ENCODE measurements at regions not wholly inside any gene's neighbourhood (a gene's known extent, or its start where the extent isn't known, plus 50 kb on each side); places are given as distances from the start of the nearest gene placed in this dataset.

- TF ChIP-seq CTCF (IDR thresholded peaks at IDR 0.05), result no peak
- intact Hi-C loops (cut with DNase I), result no loop called here
Measured at GRCh38 chr11:114783805-114784204, 105.5 kb downstream of the NXPE2 start.

GRCh38 chr11:114784216-114784615, 105.9 kb downstream of the NXPE2 start:
- Histone ChIP-seq H3K36me3 (no peaks in the 10 kb centered on the region), H3K27ac (no peak overlapping the region), H3K4me1 (no peaks in the 10 kb centered on the region), H3K27me3 (no peaks in the 10 kb centered on the region), H3K9me3 (no peaks in the 10 kb centered on the region), H3K4me3 (no peak overlapping the region)
- DNase-seq (no peak), ATAC-seq (no peak)
- TF ChIP-seq CTCF (IDR thresholded peaks at IDR 0.05), result no peak
- intact Hi-C loops (cut with DNase I), result no loop called here

More at GRCh38 chr11:114783805-114784204, 105.5 kb downstream of the NXPE2 start:
- Histone ChIP-seq H3K4me1 (no peaks in the 10 kb centered on the region), H3K36me3 (no peaks in the 10 kb centered on the region), H3K27me3 (no peaks in the 10 kb centered on the region), H3K9me3 (no peaks in the 10 kb centered on the region), H3K4me3 (no peak overlapping the region), H3K27ac (no peak overlapping the region)
- ATAC-seq (no peak), DNase-seq (no peak)

- DNase-seq (no peak), ATAC-seq (no peak)
- no peaks in the 10 kb centered on the region for H3K9me3 ChIP-seq
- no peaks in the 10 kb centered on the region for H3K36me3 ChIP-seq
- intact Hi-C loops (cut with DNase I), result no loop called here
- H3K27me3 ChIP-seq, result no peaks in the 10 kb centered on the region
- H3K27ac ChIP-seq, result no peak overlapping the region
- no peaks in the 10 kb centered on the region for H3K4me1 ChIP-seq
- TF ChIP-seq CTCF (IDR thresholded peaks at IDR 0.05), result no peak
- H3K4me3 ChIP-seq, result no peak overlapping the region
Measured at GRCh38 chr11:114784891-114785290, 106.6 kb downstream of the NXPE2 start.

GRCh38 chr11:114785820-114786219, 107.5 kb downstream of the NXPE2 start:
- TF ChIP-seq CTCF (IDR thresholded peaks at IDR 0.05), result no peak
- no peaks in the 10 kb centered on the region for H3K36me3 ChIP-seq
- H3K4me3 ChIP-seq, result no peak overlapping the region
- no peaks in the 10 kb centered on the region for H3K9me3 ChIP-seq
- DNase-seq, result no peak
- H3K4me1 ChIP-seq, result no peaks in the 10 kb centered on the region
- no peak overlapping the region for H3K27ac ChIP-seq
- no peaks in the 10 kb centered on the region for H3K27me3 ChIP-seq
- no peak for ATAC-seq
- intact Hi-C loops (cut with DNase I), result no loop called here

- Histone ChIP-seq H3K36me3 (no peaks in the 10 kb centered on the region), H3K4me3 (no peak overlapping the region), H3K9me3 (no peaks in the 10 kb centered on the region), H3K27me3 (no peaks in the 10 kb centered on the region), H3K27ac (no peak overlapping the region), H3K4me1 (no peaks in the 10 kb centered on the region)
- intact Hi-C loops (cut with DNase I), result no loop called here
- no peak for TF ChIP-seq CTCF (IDR thresholded peaks at IDR 0.05)
- ATAC-seq (no peak), DNase-seq (no peak)
Measured at GRCh38 chr11:114787126-114787525, 108.8 kb downstream of the NXPE2 start.

GRCh38 chr11:114790910-114791309, 112.6 kb downstream of the NXPE2 start:
- no peaks in the 10 kb centered on the region for H3K4me1 ChIP-seq
- H3K27me3 ChIP-seq, result no peaks in the 10 kb centered on the region
- DNase-seq (no peak), ATAC-seq (no peak)
- intact Hi-C loops (cut with DNase I), result no loop called here
- H3K27ac ChIP-seq, result no peak overlapping the region
- H3K4me3 ChIP-seq, result no peak overlapping the region
- H3K36me3 ChIP-seq, result no peaks in the 10 kb centered on the region
- H3K9me3 ChIP-seq, result no peaks in the 10 kb centered on the region
- TF ChIP-seq CTCF (IDR thresholded peaks at IDR 0.05), result no peak
